ENCODE measurements at regions not wholly inside any gene's neighbourhood (a gene's known extent, or its start where the extent isn't known, plus 50 kb on each side); places are given as distances from the start of the nearest gene placed in this dataset.

DNA sequence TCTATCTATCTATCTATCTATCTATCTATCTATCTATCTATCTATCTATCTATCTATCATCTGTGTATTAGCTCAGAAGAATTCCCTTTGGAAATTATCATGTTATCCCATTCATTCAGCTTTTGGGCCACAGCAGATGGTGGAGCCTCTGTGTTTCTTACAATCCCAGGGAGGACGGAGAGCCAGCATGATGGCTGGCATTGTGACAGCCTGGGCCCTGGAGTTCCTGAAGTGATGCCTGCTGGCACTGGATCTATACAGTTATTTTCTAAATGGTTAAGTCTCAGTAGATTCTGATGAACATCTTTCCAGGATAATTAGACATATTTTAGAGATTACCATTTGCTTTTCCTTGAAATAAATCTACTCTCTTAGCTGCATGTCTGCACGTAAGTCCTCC lies 385.4 kb upstream of the NXPH2 start:
- no peak for DNase-seq (ENCODE audit: low read depth in 2 of 2)

DNA sequence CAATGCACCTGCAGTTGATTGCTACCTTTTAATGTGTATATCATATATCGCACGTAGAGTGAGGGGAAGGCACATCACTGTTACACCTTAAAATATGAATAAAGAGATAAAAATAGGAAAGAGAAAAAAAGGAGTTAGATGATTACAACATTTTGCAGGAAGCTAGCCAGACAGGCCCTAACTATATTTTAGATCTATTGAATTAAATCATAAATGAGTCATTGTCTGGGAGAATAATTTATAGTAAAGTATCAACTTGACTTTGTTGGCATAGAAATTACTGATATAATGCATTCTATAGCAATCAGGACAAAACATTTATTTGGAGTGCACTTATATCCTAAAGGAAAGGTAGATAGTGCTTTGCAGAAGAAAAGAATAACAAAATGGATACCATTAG lies 384.9 kb upstream of the NXPH2 start:
- no peak for DNase-seq (ENCODE audit: low read depth in 2 of 2)

DNA sequence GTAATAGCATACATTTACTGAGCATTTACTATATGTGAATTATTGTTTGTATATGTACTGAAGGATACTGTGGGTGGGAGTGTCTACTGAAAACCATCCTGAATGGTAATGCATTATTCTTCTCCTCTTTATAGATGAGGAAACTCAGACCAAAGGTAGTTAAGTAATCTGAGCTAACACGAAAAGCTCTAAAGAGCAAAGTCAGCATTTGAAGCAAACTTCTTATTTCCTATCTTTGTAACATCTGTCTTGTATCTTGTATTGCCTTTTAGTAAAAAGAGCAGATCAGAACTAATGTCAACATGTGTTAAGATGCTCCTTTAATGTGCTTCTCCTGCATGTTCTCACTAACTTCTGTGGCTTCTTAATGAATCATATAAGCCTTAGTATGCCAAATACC lies 382.8 kb upstream of the NXPH2 start:
- DNase-seq (ENCODE audit: low read depth in 2 of 2), result no peak

DNA sequence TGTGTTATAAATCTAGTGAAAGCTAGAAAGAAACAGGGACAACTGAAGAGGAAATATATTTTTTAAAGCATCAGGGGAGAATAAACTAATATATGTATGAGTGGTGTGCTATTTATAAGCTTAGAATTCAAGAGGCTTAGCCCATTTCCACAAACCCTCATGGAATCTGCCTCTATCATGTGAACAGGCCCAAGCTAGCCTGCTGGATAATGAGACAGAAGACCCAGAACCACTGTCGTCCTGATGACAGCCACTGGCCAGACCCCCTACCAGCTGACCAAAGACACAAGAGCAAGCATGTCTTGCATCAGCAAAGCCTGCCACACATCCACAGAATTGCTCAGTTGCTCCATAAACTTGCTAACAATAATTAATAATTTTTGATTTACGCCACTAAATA lies 382.3 kb upstream of the NXPH2 start:
- DNase-seq (ENCODE audit: low read depth in 2 of 2), result no peak

DNA sequence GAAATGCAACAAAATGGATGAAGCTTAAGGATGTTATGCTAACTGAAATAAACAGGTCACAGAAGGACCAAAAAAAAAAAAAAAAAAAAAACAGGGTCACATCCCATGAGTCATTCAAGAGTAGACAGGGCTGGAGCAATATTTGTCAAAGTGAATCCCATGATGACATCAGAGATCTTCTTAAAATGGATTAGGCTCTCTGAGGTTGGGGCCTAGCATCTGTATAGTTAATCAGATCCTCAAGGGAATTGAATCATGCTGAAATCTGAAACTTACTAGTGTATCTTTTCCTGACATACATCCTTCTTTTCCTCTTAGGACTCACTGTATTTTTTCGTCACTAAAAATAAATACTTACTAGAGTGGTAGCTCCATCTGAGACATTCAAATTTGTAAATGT lies 380.6 kb upstream of the NXPH2 start:
- no peak for DNase-seq (ENCODE audit: low read depth in 2 of 2)

DNA sequence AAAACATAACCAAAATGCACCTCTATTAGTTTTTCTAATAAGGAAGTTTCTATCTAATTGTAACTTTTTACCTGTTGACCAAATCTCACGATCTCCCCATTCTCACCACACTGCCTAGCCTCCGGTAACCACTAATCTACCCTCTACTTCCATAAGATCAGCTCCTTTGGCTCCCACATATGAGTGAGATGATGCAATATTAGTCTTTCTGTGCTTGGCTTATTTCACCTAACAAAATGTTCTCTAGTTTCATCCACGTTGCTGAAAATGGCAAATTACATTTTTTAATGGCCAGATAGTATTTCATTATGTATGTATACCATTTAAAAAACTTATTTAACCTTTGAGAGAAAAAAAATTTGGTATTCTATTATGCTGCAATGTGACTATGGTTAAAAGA lies 379.0 kb upstream of the NXPH2 start:
- no peak for DNase-seq (ENCODE audit: low read depth in 2 of 2)

DNA sequence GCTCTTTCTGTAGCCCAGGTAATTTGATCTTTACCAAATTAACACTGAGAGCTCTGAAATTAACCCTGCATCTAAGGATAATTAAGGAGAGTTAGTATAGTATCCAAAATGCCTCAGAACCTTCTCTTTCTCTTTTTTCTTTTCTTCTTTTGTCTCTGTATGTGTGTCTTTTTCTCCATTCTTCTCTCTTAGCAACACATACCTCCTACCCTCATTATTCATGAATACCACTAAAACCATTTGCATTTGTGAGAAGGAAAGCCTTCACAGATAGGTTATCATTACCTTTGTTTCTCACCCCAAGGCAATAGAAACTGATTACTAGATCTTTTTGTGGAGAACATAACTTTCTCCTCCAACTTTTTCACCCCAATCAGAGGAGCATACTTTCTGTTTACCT lies 376.5 kb upstream of the NXPH2 start:
- DNase-seq (ENCODE audit: low read depth in 2 of 2), result no peak

DNA sequence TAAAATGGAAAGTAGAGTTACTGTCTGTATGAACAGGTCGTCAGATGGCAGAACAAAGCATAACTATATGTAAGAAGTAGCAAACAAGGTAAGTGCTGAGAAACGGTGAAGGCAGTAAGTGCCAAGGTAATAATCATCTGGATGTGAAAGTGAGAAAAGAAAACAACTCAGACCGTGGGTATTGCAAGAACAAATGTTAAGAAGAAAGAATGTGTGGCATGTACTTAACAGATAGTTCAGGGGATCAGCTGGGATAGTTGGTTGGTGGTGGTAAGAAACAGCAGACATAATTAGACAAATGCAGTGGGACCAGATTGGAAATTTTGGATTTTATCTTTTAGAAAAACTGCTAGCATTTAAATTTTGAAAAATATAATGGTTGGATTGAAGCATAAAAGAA lies 375.8 kb upstream of the NXPH2 start:
- DNase-seq (ENCODE audit: low read depth in 2 of 2), result no peak

DNA sequence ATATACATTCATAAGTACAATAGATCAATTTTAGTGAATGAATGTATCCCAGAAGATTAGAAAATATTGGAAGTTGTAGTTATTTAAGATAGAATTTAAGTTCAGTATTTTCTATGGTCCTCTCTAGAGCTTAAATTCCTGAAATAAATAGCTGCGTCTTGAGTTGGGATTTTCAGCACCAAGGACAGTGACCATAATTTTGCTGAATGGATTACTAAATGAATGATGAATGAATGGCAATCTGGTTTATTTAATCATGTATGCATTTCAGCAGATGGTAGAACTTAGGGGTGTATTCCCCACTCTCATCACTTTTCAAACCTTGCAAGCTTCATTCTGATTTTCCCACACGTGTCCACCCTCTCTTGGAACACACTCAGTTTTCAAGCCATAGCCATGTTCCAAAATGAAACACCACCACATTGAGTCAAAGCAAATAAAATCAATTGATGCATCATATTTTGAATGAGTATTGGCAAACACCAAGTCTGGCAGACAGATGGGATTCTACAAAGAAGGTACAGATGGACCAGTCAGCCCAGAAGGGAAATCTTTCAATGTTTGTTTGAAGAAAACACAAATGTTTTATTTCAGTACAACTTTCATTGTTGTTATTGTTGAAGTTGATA lies 362.2 kb upstream of the NXPH2 start:
- peak; percentile 35 to 37 for DNase-seq (ENCODE audit: low read depth in 2 of 2)

DNA sequence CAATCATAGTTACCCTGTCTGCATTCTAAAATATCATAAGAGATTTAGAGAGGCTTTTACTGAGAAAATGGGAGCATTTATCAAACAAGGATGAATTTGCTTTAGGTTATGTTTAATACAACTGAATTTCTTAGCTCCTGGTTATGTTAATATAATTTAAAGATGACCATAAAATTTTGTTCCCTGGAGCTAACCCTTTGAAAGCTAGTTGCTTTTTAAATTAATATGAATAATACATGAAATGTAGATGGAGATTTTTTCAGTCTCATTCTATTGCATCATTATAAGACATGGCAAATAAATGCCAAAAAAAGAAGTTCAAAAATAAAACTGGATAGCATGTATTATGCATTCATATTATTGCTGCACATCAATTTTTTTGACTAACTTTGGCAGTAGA lies 344.1 kb upstream of the NXPH2 start:
- no peak for DNase-seq (ENCODE audit: low read depth in 2 of 2)

DNA sequence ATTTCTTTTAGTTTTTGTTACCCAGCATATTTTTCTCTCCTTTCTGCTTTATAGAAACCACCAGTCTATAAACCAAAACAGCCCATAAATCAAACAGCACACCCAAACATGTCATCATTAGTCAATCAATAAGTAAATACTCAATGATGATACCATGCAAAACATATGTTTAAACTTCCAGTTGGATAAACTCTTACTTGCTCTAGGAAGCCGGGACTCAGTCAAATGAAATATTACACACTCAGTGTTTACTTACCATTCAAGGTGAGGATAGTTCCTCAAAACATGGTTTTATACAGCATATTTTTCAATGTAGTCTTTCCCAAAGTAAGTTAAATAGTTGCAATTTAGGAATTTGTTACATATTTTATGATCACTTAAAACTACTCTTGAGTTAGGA lies 343.6 kb upstream of the NXPH2 start:
- DNase-seq (ENCODE audit: low read depth in 2 of 2), result no peak

DNA sequence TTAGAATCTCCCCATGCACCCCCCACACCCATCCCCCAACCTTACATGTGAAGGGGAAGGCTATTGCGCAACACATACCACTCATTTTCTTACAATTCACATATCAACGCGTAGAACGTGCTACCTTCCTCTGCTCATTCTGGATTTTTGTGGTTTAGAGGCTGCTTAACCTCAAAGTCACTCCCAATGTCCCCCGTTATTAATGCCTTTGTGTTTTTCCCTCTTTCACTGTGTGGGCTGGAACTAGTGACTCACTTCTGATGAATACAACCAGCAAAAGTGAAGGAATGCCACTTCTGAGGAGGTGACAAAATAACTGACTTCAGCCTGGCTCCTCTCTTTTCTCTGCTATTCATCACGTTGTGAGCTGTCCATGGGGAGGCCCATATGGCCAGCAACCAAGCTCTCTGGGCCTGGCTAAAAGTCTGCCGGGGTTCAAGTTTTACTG lies 342.5 kb upstream of the NXPH2 start:
- DNase-seq (ENCODE audit: low read depth in 2 of 2), result no peak

DNA sequence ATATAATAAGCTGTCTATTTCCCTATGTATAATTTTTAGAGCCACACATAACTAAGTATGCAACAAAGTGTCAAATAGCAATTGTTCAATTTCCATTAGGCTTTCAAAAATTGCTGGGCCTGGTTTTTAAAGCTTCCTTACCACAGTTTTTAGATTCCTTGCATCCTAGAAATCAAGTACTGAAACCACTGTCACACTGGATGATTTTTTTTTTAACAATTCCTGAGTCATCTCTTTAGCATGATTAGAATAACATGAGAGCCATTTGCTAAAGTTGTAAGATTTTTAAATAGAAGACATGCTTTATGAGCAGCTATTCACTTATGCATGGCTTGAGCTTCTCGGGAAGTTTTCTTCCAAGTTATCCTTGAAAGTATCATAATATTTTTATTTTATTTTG lies 319.5 kb upstream of the NXPH2 start:
- no peak for DNase-seq (ENCODE audit: low read depth in 2 of 2)

DNA sequence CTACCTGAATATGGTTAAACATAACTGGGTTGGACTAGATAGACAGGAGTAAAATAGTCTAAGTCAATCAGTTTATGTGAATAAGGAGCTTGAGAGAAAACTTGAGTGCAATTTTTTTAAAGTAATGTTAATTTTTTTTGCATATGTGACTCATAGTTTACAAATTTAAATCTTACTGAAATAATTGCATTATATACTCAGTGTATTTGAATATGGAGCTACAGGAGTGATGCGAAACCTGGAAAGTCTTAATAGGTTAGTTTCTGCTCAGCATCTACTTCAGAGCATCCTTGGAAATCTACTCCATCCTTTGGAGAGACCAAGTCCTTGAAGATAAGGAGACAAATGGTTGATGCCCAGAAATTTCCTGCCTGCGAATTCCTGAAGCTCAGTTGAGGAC lies 318.8 kb upstream of the NXPH2 start:
- no peak for DNase-seq (ENCODE audit: low read depth in 2 of 2)

DNA sequence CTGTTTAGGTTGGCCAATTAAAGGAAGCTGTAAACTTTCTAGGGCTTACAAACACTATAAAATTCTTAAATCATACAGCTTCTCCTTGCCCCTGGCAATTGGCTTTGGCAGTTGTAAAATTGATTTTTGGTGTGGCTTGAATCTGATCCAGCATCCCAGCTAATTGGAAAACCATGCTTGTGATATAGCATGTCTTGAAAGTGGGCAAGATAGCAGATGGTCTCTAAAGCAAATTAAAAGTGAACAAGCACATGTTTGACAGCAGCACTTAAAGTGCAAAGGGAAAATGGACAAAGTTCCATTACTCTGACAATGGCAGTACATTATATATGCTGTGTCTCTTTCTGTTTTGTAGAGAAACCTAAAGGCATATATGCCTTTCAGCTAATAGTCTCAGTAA lies 302.9 kb upstream of the NXPH2 start:
- DNase-seq (ENCODE audit: low read depth in 2 of 2), result no peak

DNA sequence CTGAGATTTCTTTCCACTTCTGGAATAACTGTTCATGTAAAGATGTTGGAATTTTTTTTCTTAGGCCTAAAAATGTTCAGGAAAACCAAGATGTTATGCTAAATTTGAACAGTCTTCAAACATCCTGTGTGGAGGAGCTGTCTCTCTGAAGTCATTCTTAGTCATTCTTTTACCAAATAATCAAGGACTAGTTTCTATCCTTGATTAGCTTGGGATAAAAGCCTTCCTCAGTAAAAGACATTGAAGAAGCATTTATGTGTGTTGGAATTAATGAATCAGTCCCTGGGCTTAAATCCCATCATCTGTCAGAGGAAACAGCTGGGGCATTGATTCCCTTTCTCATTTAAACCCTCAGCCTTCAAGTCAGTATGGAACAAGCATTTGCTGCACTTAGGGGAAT lies 300.1 kb upstream of the NXPH2 start:
- no peak for DNase-seq (ENCODE audit: low read depth in 2 of 2)

DNA sequence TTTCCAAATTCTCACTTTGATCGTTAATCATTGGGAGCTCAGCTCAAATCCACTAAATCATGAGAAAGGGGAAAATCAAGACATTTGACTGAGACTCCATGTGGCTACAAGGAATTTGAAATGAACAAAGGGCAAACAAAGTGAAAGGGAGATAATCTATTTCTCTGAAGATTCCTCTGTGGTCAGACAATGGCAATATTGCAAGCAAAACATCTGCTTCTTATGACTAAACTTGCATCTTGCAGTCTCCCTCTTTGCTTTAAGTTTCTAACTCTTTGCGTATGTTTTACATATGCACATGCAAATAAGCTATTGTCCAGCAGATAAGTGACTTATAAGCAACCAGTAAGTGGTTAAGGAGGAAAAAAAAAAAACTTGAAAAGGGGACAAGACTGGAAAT lies 299.1 kb upstream of the NXPH2 start:
- no peak for DNase-seq (ENCODE audit: low read depth in 2 of 2)

DNA sequence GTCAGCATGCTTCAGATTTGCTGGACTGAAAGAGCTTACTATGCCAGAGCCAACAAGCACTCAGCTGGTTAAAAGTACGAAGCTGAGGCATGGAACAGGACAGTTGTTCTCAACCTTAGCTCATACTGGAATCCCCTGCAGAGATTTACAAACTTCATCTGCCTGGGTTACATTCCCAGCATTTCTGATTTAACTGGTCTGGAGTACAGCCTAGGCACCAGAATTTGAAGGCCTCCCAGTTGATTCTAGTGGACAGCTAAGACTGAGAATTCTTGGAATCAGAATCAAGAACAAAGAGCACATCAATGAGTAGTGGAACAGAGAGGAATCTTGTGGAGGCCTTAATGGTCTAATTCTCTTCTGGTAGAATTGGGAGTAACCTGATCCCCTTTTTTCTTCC lies 298.2 kb upstream of the NXPH2 start:
- no peak for DNase-seq (ENCODE audit: low read depth in 2 of 2)

DNA sequence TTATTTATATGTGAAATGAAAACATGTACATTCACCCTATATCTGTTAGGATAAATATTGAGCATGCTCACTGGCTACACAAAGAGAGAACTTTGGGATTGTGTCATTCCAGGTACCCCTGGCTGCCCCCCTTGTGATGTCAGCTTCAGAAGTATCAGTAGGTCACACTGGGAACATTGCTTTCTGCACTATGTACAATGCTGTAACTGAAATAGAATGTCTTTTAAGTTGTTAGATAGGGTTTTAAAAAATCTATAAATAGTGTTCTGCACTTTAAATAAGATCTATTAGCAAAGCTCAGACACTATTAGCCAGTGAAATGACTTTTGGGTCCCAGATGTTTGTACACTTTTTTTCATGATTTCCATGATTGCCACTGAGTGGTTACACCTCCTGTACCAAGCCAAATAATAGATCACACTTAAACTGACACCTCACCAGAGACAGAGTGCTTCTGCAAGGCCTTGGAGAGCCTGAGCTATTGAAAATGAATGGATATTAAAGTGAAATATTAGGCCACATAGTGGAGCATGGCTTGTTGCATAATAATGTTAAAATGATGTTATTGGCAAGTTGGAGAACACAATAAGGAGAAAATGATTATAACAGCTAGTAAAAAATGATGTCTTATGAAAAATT lies 297.0 kb upstream of the NXPH2 start:
- no peak for DNase-seq (ENCODE audit: low read depth in 2 of 2)

DNA sequence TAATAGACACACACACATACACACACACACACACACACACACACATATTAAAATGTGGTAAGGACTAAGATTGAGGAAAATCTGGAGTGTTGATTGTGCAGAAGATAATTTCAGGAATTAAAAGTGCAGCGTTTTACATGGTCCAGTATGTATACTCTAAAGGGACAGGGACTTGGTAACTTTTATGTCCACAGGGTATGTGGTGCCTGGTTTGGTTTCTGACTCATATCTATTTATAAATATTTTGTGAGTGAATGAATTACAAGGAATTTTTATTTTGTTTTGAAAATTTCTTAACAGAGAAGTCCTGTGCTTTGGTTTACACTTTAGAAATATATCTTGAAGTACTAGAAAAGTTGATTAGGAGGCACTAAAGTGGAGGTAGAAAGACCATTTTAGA lies 287.7 kb upstream of the NXPH2 start:
- no peak for DNase-seq (ENCODE audit: low read depth in 2 of 2)

DNA sequence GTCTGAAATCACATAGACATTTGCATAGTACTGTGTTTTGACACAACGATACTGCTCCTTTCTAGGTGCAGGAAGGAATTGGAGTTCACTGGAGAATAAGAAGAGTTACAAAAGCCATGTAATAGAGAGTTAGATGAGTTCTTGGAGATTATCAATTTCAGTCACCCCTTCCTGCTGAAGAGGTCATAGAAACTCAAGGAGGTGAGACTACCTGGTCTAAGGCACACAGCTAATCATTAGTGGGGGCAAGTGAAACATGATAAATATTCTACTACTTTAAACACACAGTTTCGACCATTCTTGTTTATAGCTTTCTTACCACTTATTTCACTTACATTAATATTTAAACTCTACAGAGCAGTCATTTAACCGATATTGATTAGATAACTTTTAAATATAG lies 286.9 kb upstream of the NXPH2 start:
- no peak for DNase-seq (ENCODE audit: low read depth in 2 of 2)

DNA sequence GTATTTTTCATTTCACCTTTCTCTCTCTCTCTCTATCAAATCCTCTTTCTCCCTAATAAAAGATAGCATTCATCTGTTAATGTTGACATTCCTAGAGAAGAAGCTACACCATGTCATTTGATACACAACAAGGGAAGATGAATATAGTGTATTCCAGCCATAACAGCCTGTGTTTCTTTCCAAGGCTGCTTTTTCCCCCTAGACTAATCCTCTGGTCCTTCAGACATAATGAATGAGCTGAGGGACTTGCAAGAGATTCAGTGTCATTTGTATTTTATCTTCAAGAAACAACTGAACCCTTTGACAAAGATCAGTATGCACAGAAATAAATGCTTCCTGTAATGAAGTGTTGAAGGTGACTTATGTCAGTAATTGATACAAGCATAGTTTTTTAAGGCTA lies 284.0 kb upstream of the NXPH2 start:
- no peak for DNase-seq (ENCODE audit: low read depth in 2 of 2)

DNA sequence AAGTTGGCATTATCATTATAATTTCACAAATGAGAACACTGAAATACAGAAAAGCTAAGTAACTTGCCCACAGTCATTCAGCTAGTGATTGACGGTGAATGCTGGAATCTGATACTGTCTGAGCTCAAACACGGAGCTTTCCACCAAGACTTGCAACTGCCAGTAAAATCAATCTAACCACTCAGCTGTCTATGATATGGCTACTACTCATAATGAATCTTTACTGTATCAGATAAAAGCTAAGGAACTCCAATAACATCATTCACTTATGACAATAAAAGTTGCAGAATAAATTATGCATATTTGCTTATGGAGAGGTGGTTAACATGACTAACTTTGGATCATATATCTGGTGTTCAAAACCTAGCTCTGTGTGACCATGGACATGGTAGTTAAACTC lies 279.4 kb upstream of the NXPH2 start:
- DNase-seq (ENCODE audit: low read depth in 2 of 2), result no peak

DNA sequence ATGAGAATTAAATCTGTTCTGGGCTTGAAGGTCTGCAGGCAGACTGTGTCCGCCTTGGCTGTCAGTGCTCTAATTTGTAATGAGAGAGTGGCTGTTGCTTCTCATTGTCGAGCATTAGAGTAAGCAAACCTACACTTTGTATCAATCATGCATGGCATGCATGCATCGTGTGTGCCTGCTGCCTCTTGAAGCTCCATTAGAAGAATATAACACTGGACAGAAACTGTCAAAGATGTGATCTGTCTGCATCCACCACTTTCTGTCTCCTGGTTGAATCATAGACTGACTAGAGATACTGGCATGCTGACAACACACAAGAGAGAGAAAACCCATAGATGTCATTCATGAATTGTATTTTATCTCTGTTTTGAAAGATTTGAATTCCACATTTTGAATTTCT lies 275.0 kb upstream of the NXPH2 start:
- no peak for DNase-seq (ENCODE audit: low read depth in 2 of 2)
